ENCODE measurements at regions not wholly inside any gene's neighbourhood (a gene's known extent, or its start where the extent isn't known, plus 50 kb on each side); places are given as distances from the start of the nearest gene placed in this dataset.

DNA sequence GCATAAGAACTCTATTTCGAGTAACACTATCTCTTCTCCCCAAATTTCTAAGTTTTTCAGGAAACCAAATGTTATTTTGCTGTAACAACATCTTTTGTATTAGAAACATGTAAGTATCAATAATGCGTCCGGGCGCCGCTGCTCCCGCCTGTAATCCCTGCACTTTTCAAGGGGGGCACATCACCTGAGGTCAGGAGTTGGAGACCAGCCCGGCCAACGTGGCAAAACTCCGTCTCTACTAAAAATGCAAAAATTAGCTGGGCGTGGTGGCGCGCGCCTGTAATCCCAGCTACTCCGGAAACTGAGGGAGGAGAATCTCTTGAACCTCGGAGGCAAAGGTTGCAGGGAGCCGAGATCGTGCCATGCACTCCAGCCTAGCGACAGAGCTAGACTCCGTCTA is 881.1 kb upstream of the NUDT12 start:
- no peaks in the 10 kb centered on the region for H3K4me1 ChIP-seq
- no peaks in the 10 kb centered on the region for H3K36me3 ChIP-seq
- H3K4me3 ChIP-seq = no peak overlapping the region
- H3K9me3 ChIP-seq = no peaks in the 10 kb centered on the region
- no peaks in the 10 kb centered on the region for H3K27me3 ChIP-seq
- intact Hi-C loops (cut with DNase I) = no loop called here
- DNase-seq (ENCODE audit: low spot score in 2 of 2) = no peak
- H3K27ac ChIP-seq = no peak overlapping the region
- TF ChIP-seq, protein P1, sequence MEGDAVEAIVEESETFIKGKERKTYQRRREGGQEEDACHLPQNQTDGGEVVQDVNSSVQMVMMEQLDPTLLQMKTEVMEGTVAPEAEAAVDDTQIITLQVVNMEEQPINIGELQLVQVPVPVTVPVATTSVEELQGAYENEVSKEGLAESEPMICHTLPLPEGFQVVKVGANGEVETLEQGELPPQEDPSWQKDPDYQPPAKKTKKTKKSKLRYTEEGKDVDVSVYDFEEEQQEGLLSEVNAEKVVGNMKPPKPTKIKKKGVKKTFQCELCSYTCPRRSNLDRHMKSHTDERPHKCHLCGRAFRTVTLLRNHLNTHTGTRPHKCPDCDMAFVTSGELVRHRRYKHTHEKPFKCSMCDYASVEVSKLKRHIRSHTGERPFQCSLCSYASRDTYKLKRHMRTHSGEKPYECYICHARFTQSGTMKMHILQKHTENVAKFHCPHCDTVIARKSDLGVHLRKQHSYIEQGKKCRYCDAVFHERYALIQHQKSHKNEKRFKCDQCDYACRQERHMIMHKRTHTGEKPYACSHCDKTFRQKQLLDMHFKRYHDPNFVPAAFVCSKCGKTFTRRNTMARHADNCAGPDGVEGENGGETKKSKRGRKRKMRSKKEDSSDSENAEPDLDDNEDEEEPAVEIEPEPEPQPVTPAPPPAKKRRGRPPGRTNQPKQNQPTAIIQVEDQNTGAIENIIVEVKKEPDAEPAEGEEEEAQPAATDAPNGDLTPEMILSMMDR (IDR thresholded peaks at IDR 0.05) = no peak

DNA sequence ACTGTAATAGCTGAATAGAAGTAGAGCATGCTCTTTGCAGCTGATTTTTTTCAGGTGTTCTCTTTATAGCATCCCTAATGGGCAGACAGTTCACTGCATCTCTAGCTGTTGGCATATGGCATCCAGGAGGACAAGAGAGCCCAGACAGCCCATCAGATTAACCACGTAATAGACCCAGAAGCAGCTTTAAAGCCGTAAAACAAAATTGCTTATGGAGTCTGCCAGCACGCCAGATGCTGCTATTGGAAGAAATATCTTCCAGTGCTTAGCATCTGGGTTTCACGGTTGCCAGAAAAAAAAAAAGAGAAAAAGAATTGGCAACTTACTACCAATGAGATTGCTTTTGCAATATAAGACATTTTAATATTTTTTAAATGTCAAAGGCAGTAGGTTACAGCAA is 869.4 kb upstream of the NUDT12 start:
- TF ChIP-seq, protein P1 (IDR thresholded peaks at IDR 0.05) = no peak
- no peak for DNase-seq (ENCODE audit: low spot score in 2 of 2)
- Histone ChIP-seq H3K4me1 (no peaks in the 10 kb centered on the region), H3K27ac (no peak overlapping the region), H3K4me3 (no peak overlapping the region), H3K36me3 (no peaks in the 10 kb centered on the region), H3K9me3 (no peaks in the 10 kb centered on the region), H3K27me3 (no peaks in the 10 kb centered on the region)
- intact Hi-C loops (cut with DNase I) = no loop called here

DNA sequence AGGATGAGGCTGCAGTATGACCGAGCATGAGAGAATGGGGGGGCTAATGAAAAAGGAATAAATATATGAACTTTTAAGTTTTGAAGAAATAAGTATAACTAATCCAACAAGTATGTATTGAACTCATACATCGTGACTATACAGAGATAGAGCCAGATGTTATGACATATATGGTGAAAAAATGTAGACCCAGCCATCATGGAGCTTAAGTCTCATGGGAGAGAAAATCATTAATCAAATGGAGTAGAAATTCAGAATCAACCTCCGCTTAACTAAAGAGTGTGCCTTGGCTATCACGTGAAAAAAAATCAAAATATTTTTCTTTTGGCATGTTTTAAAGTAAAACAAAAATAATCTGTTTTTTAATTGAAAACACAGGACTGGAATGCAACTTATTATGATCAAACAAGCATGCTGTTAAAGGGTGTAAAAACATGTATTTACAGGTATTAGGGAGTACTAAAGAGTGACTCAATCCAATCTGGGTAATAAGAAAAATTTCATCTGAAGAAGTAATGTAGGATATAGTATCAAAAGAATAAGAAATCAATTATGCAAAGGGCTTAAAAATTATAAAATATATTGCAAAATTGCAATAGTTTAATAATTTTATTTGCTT is 868.5 kb upstream of the NUDT12 start:
- no peak overlapping the region for H3K27ac ChIP-seq
- intact Hi-C loops (cut with DNase I) = no loop called here
- no peak for DNase-seq (ENCODE audit: low spot score in 2 of 2)
- H3K36me3 ChIP-seq = no peaks in the 10 kb centered on the region
- no peaks in the 10 kb centered on the region for H3K4me1 ChIP-seq
- no peak overlapping the region for H3K4me3 ChIP-seq
- TF ChIP-seq, protein P1 (IDR thresholded peaks at IDR 0.05) = no peak
- no peaks in the 10 kb centered on the region for H3K27me3 ChIP-seq
- H3K9me3 ChIP-seq = no peaks in the 10 kb centered on the region

DNA sequence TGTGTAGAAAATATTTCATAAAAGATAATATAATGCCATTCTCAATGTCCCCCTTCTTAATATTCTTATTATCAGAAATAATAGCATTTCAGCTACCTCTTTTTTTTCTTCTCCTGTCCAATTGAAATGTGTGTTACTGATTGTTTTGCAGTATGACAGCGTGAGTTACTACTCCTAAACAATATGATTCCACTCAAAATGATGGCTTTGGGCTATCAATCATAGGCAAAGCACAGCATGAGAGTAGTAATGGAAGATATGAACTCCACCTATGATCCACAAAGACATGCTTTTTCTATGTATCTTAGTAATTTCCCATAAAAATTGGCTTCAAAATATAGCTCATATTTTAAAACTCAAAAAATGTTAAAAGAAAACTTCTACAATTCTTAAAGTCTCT is 867.3 kb upstream of the NUDT12 start:
- H3K9me3 ChIP-seq = no peaks in the 10 kb centered on the region
- TF ChIP-seq, protein P1 (IDR thresholded peaks at IDR 0.05) = no peak
- no peaks in the 10 kb centered on the region for H3K36me3 ChIP-seq
- no peaks in the 10 kb centered on the region for H3K4me1 ChIP-seq
- intact Hi-C loops (cut with DNase I) = no loop called here
- H3K27me3 ChIP-seq = no peaks in the 10 kb centered on the region
- no peak for DNase-seq (ENCODE audit: low spot score in 2 of 2)
- H3K4me3 ChIP-seq = no peak overlapping the region
- no peak overlapping the region for H3K27ac ChIP-seq

DNA sequence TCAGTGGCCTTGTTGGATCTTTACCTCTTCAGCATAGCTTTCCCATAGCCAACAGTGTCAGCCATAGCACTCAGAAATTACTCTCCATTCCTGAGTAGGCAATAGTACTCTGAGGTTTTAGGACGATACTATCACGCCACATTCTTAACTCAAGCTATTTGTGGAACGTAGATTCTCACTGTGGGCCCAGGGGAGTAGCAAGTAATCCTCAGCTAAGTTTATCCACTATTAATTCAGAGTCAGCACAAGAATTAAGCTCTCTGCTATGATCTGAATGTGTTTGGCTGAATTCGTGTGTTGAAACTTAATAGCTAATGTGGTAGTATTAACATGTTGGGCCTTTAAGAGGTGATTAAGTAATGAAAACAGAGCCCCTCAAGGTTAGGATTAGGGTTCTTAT is 858.8 kb upstream of the NUDT12 start:
- no peaks in the 10 kb centered on the region for H3K4me1 ChIP-seq
- no peaks in the 10 kb centered on the region for H3K9me3 ChIP-seq
- H3K4me3 ChIP-seq = no peak overlapping the region
- no peak overlapping the region for H3K27ac ChIP-seq
- no peaks in the 10 kb centered on the region for H3K27me3 ChIP-seq
- intact Hi-C loops (cut with DNase I) = no loop called here
- no peak for DNase-seq (ENCODE audit: low spot score in 2 of 2)
- H3K36me3 ChIP-seq = no peaks in the 10 kb centered on the region
- TF ChIP-seq, protein P1 (IDR thresholded peaks at IDR 0.05) = no peak

DNA sequence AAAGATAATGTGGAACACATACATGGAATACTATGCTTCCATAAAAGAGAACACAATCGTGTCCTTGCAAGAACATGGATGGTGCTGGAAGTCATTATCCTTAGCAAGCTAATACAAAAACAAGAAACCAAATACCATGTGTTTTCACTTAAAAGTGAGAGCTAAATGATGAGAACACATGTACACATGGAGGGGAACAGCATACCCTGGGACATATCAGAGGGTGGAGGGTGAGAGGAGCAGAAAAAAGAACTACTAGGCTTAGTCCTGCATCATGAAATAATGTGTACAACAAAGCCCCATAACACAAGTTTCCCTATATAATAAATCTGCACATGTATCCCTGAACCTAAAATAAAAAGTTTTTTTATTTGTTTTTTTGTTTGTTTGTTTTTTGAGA is 855.5 kb upstream of the NUDT12 start:
- intact Hi-C loops (cut with DNase I) = no loop called here
- no peaks in the 10 kb centered on the region for H3K9me3 ChIP-seq

More for the DNA sequence above, 855.5 kb upstream of the NUDT12 start:
- Histone ChIP-seq H3K27me3 (no peaks in the 10 kb centered on the region), H3K4me1 (no peaks in the 10 kb centered on the region), H3K36me3 (no peaks in the 10 kb centered on the region), H3K4me3 (no peak overlapping the region), H3K27ac (no peak overlapping the region)
- DNase-seq (ENCODE audit: low spot score in 2 of 2) = no peak
- TF ChIP-seq, protein P1 (IDR thresholded peaks at IDR 0.05) = no peak

All from ascending aorta (tissue), 2 donors.